HG03521 (cell line): ENCODE measurements at regions not wholly inside any gene's neighbourhood (a gene's known extent, or its start where the extent isn't known, plus 50 kb on each side); places are given as distances from the start of the nearest gene placed in this dataset.

Experiments
- ATAC-seq: cut with Tn5 transposase; IDR thresholded peaks from one replicate; pipeline ENCODE4 v1.9.1; 2021; ENCODE audit warnings: mild to moderate bottlenecking, moderate library complexity; ENCODE audit not compliant: unreplicated experiment

DNA sequence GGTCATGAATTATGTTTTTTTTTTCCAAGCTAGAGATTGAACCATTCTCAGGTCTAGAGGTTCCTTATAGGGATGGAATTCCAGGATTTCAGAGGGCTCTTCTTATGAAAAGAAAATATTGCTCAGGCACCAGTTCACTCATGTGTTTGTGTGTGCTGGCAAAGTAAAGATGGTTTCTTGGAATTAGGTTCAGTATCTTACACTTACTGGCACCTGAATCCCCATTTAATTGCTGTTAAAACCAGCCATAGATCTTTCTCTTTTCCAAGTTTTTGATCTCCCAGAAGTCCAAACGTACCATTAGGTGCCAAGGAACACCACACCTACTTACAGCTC is 508.4 kb downstream of the CDH26 start:
- no peak for ATAC-seq

DNA sequence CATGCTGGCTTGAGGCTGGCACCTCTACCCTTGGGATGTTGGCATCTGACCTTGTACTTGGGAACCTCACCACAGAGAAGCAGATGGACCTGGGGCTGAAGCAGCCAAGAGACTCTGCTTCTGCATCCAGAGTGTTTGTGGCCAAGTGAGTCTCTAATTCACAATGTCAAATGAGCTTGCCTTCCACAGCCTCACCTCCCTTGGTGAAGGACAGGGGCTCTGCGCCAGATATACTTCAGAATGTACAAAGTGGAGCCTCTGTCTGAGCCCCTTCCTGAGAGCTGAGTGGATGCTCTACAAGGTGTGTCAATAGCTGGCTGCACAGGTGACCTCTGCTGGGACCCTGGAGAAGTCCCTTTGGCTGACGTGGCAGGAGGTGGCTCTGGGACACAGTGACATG is 508.9 kb downstream of the CDH26 start:
- no peak for ATAC-seq

DNA sequence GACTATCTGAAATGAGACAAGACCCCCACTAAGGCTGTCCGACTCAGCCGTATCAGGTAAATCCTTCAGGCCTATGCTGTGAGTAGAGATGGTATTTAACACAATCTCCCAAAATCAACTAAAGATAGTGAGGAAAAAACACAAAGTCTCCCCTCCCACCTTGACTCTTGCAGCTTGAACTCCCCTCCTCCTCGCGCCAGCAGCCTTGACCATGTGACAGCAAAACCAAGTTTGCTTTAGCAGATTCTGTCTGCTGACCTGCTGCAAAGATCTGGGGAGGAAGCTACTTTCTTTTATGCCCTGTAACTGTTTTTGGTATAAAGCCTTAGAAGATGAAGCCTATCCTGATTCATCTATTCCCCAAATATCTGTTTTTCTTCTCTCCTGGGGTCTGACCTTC is 509.5 kb downstream of the CDH26 start:
- no peak for ATAC-seq

DNA sequence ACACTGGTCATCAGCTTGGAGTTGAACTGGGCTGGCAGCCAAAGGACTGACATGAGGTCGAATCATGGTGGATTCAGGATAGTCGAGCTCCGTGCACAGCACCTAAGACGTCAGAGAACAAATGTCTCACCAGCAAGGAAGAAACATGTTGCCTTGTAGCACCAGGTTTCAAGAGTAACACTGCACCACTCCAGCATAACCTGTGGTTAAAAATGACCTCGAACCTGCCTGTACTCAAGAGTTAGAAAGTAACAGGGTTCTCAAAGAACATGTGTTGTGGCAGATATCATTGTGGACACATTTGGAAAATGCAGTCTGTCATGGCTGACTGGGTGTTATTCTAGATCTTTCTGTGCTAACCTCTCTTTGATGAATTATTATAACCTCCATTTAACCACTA is 511.6 kb downstream of the CDH26 start:
- ATAC-seq: no peak

DNA sequence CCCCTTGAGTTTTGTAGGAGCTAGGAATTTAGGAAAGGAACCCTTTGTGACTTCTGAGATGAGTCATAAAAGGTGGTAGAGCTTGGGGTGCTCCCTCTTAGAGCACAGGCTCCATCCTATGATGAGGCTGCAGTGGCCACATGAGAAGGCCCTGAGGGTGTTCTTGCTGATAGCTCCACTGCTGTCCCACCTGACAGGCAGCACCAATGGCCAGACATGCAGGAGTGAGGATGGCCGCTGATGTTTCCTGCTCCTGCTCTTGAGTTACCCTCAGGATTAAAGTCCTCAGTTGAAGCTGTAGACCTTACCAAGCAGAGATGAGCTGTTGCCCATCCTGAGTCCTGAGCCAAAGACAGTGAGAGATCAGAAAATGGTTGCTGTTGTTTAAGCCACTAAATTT is 512.1 kb downstream of the CDH26 start:
- no peak for ATAC-seq

DNA sequence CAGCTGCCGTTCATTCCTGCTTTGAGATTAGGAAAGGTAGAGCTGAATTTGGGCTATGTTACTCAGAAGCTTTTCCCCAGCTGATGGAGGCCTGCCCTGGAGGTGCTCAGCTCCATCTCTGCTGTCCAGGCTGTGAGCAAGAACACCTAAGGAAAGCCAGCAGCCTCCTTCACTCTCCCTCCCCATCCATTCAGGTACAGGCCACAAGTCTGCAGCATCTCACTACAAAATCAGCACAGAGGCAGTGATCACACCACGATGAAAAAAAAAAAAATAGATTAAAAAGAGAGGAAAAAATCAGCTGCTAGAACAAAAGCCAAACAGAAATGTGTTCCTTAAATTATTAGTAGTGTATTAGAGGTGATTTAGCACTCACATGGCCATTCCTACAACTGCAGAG is 515.0 kb downstream of the CDH26 start:
- ATAC-seq: no peak

DNA sequence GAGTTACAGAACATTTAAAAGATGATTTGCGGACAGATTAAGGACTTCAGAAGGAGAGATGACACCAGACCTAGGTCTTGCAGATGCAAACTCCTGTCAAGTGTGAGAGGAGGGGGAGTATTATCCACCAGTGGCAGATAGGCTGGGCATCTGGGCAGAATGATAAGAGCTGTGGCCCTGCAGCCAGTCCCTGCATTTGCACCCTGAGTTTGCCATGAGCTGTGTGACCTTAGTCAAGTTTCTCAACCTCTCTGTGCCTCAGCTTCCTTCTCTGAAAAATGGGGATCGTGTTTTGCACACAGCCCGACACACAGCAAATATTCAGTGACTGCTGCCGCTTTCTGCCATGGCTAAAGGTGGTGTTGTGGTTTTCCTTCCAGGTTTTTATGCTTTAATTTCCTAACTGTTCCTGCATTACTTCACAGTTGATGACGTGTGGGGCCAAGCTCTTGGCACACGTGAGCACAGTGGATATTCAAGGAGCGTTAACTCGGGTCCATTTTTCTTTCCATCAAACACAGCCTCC is 516.2 kb downstream of the CDH26 start:
- no peak for ATAC-seq

DNA sequence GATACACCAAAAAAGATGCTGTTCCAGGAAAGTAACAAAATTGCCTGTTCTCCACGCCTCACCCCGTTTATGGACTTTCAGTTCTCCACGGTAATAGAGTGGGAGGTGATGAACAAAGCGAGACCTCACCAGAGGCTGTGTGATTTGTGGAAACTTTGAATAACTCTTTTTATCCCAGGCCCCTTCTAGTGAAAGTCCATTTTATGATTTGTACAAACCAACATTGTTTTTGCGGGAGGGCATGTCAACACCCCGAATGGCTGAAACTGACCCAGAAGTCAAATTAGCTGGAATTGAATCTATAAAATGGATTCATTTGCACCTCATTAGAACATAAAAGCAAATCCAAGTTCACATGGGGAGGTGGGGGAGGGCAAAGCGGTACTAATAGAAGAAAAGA is 517.8 kb downstream of the CDH26 start:
- ATAC-seq: no peak

DNA sequence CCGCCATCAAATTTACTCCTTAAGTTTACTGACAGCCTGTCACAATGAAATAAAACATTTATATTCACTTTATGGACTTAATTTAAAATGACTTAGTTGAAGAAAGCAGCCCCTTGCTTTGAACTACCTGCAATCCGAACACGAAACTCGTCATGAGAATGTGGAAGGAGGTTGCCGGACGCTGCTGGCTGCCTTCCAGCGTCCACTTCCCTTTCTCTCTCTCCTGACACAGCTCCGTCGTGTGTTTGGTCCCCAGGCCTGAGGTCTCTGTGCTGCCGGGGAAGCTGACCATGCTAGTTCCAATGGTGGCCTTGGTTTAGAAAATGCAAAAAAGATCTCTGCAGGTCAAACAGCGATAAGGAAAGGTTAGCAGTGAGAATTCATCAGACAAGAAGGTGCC is 519.7 kb downstream of the CDH26 start:
- no peak for ATAC-seq

DNA sequence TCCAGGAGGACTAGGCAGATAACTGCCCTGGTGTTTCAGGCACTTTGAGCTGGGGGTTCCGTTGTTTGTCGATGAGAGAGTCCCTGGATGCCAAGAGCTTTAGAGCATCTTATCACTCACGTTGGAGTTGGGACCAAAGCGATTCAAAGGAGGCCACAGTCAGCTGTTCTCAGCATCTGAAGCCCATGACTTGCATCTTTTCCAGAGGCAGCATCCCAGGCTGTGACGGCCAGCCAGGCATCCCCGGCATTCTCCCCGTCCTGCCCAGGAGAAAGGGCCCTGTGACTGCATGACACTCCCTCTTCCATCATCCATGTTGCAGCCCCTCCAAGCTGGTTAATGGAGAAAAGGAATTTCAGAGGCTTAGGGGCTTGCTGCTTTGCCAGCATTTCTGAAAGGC is 520.3 kb downstream of the CDH26 start:
- ATAC-seq: no peak

DNA sequence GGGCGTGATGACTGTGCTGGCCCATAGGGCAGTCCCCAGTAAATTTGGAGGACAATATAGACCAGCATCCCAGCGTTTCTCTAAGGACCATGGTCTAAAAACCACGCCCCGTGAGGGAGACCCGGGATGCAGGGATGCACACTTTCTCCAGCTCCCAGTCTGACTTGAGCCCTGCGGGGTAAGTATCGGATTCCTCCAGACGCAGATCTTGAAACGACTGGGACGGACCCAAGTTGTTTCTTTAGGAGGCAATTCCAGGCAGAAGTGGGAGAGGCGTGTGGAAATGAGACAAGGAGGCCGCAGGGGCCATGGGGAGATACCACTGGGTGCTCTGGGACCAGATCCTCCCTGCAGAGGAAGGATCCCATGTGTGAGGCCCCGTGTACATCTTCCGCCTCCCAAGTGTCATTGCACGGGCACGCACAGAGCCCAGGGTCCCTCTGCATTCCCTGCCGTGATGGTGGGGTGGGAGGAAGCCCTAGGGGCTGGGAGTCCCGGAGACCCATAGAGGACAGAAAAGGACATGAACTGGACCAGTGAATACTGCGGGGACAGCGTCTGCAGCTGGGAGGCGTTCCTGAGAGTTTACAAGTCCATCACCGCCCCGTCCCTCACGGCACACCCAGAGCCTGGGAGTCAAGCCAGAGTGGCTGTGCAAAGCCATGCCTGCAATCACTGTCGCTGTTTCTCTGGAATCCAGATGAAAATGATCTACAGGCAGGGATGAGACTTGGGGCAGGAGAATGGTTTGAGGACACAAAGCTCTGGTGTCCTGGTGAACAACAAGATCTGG is 522.9 kb downstream of the CDH26 start:
- no peak for ATAC-seq

DNA sequence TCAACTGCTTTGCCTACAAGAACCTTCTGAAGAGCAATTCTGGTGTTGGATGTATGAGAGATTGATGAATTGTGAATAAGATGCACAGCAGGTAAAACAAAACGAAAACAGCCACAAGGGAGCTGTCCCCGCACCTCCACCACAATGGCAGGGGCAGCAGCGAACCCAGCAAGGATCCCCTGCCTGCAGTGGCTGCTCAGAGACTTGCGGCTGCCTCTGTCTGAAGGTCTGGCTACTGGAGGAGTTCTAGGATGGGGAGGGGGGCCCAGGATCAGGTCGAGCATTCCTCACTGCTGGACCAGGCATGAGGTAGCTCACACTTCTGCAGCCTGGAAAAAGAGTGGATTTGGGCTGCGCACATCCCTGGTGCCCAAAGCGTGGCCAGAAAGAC is 523.5 kb downstream of the CDH26 start:
- no peak for ATAC-seq

DNA sequence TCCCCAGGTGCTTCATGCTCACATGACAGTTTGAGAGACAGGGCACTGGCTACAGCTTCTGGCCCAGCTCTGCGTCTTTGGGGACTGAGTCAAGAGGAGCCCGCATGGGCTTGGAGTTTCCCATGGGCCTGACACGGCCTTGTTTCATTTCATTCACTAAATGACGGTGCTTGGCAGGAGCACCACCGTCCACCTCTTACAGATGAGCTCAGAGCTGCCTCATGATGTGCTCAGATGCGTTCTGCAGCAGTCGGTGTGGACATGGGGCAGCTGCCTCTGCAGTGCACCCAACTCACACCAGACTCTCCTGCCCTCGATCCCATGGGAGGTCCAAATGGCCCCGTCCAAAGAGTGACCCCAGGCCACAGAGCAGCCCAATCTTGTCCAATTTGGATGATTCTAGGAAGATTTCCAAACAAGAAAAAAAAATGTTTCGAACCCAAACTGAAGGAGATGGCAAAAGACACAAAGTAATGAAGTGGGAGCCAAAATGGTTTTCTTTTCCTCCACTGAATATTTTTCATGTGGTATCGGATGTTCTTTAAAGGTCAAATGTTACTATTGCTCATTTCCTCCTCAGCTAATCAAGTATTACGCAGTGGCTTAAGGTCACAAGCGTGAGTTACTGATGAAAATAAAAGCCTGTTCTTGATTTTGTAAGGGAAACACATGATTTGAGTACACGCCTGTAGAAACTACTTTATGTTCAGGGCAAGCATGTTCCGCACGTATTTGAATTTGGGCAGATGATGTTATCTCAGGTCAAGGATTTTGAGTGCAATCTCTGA is 524.2 kb downstream of the CDH26 start:
- ATAC-seq: no peak

DNA sequence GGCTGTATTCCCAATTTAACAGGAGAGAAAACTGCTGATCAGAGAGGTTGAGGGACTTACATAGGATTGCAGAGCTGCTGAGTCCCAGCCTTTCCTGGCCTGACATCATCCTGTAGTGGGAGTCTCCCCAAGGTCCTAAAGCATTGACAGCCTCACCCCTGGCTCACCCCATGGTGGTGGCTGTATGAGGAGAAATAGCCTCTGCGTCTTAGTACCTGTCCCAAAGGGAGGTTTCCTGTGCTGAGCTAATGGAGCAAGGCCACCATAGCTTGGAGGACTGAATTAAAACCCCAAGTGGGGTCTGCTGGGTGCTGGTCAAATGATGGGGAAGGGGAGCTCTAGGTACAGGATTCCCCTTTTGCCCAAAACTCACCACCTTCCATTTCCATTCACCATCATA is 525.1 kb downstream of the CDH26 start:
- no peak for ATAC-seq

DNA sequence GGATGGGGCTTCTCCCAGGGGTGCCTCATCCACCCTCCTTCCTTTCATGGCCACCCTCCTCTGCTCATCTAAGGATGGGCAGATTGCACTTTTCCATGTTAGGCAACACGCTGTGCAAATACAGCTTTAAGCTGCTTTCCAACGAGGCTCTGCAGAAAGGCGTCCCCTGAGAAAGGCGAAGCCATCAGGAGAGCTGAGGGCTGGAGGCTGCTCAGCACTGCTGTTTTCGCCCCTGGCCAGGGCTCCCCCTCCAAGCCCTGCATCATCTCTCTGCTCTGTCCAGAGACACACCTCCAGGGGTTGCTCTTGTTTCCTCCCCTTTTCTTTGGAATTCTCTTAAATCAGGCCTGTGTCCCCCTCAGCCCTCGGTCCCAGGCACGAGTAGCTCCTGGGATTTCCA is 526.1 kb downstream of the CDH26 start:
- ATAC-seq: no peak

DNA sequence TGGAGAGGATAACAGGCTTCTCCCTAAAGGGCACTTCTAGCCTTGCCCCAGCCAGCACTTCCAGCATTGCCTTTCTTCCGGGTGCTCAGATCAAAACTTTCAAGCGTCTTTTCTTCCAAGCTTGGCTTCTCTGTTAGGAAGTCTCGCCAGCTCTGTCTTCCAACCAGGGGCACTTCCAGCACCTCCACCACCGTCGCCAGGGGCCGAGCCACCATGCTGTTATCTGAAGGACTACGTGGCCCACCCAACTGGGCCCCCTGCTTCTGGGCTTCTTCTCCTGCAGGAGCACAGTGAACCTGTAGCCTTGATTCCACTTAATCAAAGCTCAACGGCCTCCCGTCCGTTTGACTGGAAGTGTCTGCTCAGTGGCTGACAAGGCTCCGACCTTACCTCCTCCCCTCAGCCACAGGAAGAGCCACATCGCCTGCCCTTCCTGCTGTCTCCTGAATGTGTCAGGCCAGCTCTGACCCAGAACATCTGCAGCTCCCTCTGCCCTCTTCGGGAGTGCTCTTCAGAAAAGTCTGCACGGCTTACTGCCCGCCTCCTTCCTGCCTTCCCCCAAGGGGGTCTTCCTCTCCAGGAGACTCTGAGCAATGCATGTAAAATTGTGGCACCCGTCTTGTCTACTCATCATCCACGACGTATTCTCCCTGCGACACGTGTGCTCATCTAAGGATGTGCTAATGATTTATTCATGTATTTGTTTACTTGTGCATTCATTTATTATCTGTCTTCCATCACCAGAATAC is 527.0 kb downstream of the CDH26 start:
- ATAC-seq: no peak

DNA sequence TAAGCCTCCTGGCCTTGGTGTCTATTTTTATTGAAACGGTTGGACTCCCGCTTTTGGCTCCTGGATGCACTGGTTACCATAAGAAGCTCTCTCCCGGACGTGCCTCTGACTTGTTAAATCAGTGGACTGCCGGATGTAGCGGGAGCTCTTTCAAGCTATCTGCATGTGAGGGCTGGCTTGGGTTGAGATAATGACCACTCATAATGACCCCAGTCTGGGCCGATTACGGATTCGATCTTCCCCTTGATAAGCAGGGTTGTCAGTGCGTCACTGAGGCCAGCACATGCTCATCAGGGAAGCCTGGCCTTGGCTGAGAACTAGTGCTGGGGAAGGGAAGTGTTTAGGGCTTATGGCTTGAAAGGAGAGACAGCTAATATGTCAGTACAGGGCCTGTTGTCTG is 528.1 kb downstream of the CDH26 start:
- ATAC-seq: no peak

DNA sequence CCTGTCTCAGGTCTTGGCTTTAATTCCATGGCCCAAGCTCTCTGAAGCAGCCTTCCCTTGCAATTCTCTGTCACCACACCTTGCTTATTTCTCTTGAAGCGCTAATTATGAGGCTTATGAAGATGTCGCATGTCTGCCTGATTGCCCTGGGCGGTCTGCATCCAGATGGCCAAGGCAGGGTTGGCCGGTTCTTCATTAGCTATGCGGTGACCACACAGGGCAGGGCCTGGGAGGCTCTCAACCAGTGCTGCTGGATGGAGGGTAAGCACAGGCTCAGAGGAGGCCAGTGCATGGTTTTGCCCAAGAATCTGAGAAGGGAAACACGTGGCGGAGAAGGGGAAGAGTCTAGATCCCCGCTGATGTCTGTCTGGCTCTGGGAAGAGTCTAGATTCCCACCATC is 528.7 kb downstream of the CDH26 start:
- ATAC-seq: no peak

DNA sequence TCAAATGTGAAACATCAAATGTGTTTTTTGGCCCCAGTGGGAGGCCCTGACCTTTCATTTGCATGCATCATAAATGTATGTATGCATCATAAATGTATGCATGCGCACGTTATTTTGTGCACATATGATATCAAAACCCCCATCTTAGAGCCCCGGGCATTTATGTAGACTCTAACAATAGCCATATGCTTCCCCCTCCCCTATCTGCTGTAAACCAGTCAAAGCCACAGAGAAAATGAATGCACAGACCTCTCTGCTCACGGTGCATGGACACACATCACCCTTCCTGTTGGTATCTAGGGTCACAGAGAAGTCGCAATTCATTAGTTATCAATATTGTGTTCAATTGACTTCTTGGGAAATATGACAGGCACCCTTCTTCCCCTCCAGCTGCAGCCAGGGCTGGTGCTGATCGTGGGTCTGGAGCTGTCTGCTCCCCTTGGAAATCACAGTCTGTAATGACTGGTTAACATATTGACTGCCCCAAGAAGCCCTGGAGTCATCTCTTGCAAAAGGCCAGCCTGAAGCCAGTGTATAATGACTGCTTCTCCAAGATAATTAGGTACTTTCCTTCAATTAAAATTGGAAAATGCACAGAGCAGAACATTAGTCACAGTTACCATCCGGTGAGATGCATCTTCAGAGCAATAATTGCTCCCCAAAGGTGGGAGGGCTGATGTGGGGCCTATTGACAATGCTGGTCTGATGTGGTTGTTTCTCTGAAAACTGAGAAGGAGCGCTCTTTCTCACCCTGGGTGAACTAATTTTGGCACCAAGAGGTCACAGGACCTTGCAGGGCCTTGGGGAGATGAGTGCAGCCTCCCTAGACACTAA is 532.2 kb downstream of the CDH26 start:
- no peak for ATAC-seq

DNA sequence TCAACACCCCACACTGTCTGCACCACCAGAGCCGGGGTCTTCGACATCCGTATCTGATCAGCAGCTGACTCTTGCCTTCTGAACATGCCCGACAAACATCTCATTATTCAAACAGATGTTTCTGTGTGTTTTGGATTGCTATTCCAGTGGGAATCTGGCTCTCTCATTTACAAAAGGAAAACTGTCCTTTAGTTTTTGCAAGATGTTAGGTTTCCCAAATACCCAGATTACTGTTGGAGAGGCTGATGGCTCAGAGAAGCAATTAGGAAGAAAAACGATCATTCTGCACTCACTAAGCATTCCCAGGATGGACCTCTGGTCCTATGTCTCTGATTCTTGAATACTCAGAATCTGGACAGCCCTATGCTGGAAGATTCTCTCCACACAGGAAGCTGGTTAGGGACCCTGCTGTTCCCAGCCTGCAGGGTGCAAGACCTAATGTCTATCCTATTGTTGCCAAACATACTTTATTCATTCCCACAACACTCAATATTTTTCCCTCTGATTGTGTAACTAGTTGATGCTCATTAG is 532.9 kb downstream of the CDH26 start:
- ATAC-seq: no peak

DNA sequence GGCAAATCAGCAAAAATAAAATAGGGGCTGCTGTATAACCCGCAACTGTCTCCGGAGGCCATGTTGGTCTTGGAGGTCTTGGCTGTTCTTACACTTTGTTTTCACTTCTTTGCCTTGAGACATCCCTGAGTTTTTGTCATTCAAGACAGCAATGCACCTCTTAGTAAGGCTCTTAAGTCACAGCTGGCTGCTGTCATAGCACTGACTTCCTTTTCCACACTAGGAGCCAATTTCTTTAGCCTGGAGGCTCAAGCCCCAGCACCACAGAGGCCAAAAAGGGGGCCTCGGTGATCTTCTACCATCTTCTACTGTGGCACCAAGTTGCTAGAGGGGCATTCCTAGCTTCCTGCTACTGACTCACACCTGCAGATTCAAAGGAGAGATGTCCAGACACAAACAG is 536.3 kb downstream of the CDH26 start:
- ATAC-seq: no peak
